Parathyroid adenoma (tissue), 2 donors: ENCODE measurements at regions not wholly inside any gene's neighbourhood (a gene's known extent, or its start where the extent isn't known, plus 50 kb on each side); places are given as distances from the start of the nearest gene placed in this dataset.
"Not testable (repeated sequence)": the region's sequence is repeated elsewhere in the genome, so short reads cannot be mapped to it uniquely, and the experiment has no call there.

Source experiments
- H2AFZ ChIP-seq: fragments of 300-600 bp; sonication (generic); one replicate; pipeline ENCODE4 v1.7.0; 2017; ENCODE audit warnings: antibody characterized with exemption, mild to moderate bottlenecking
- H3K27ac ChIP-seq: fragments of 300-600 bp; sonication (generic); one replicate; pipeline ENCODE4 v1.7.0; 2017
- H3K27me3 ChIP-seq: fragments of 300-600 bp; sonication (generic); one replicate; pipeline ENCODE4 v1.7.0; 2017; ENCODE audit warnings: low read length; ENCODE audit not compliant: control insufficient read depth, insufficient read depth
- H3K36me3 ChIP-seq: fragments of 300-600 bp; sonication (generic); one replicate; pipeline ENCODE4 v1.7.0; 2017; ENCODE audit warnings: low read length; ENCODE audit not compliant: control insufficient read depth, insufficient read depth
- H3K4me1 ChIP-seq: fragments of 300-600 bp; sonication (generic); one replicate; pipeline ENCODE4 v1.7.0; 2017; ENCODE audit warnings: control low read depth
- H3K4me2 ChIP-seq: fragments of 300-600 bp; sonication (generic); one replicate; pipeline ENCODE4 v1.7.0; 2017; ENCODE audit warnings: low read length
- H3K4me3 ChIP-seq: fragments of 300-600 bp; sonication (generic); one replicate; pipeline ENCODE4 v1.7.0; 2017; ENCODE audit warnings: low read depth, low read length
- H3K79me2 ChIP-seq: fragments of 300-600 bp; sonication (generic); one replicate; pipeline ENCODE4 v1.7.0; 2017; ENCODE audit warnings: control low read depth
- H3K9ac ChIP-seq: fragments of 300-600 bp; sonication (generic); one replicate; pipeline ENCODE4 v1.7.0; 2017; ENCODE audit warnings: mild to moderate bottlenecking
- H3K9me3 ChIP-seq: fragments of 300-600 bp; sonication (generic); one replicate; pipeline ENCODE4 v1.7.0; 2017; ENCODE audit warnings: low read length; ENCODE audit not compliant: control insufficient read depth
- TF ChIP-seq, protein P1 (sequence below): fragments of 300-600 bp; sonication (generic); IDR thresholded peaks from one replicate; pipeline ENCODE4 v1.7.0; 2017; ENCODE audit warnings: antibody characterized with exemption, mild to moderate bottlenecking
- donor health status: primary hyperparathyroidism.

- Histone ChIP-seq H3K4me2 (no peak overlapping the region), H3K4me1 (no peaks in the 10 kb centered on the region), H3K9ac (no peak overlapping the region), H2AFZ (no peak overlapping the region), H3K27me3 (no peaks in the 10 kb centered on the region), H3K9me3 (no peaks in the 10 kb centered on the region), H3K27ac (no peak overlapping the region), H3K79me2 (no peaks in the 10 kb centered on the region), H3K4me3 (no peak overlapping the region), H3K36me3 (no peaks in the 10 kb centered on the region)
- TF ChIP-seq, protein P1, sequence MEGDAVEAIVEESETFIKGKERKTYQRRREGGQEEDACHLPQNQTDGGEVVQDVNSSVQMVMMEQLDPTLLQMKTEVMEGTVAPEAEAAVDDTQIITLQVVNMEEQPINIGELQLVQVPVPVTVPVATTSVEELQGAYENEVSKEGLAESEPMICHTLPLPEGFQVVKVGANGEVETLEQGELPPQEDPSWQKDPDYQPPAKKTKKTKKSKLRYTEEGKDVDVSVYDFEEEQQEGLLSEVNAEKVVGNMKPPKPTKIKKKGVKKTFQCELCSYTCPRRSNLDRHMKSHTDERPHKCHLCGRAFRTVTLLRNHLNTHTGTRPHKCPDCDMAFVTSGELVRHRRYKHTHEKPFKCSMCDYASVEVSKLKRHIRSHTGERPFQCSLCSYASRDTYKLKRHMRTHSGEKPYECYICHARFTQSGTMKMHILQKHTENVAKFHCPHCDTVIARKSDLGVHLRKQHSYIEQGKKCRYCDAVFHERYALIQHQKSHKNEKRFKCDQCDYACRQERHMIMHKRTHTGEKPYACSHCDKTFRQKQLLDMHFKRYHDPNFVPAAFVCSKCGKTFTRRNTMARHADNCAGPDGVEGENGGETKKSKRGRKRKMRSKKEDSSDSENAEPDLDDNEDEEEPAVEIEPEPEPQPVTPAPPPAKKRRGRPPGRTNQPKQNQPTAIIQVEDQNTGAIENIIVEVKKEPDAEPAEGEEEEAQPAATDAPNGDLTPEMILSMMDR = no peak
Observed at GRCh38 chr11:23471878-23472277, 611.6 kb upstream of the CCDC179 start.

DNA sequence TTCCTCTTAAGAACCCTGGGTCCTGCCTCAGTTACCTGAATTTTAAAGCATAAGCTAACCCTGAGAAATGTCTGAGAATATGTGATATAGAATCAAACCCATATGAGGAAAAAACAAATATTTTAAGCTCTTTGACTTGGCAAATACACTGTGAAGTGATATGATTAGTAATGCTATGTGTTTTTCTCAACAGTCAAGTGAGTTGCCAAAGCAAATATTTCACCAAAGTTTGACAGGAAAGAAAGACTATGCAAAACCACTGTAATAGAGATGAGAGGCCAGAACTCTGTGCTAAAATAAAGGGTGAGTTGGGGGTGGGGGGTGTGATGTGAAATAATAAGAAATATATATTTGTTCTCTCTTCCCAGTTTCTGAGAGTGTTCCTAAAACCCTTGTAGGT, 613.5 kb upstream of the CCDC179 start:
- Histone ChIP-seq H3K27me3 (no peaks in the 10 kb centered on the region), H3K36me3 (no peaks in the 10 kb centered on the region), H3K9me3 (no peaks in the 10 kb centered on the region), H3K4me1 (no peaks in the 10 kb centered on the region), H3K4me2 (no peak overlapping the region), H3K4me3 (no peak overlapping the region), H3K9ac (no peak overlapping the region), H2AFZ (no peak overlapping the region), H3K27ac (no peak overlapping the region), H3K79me2 (no peaks in the 10 kb centered on the region)
- TF ChIP-seq, protein P1 = no peak

DNA sequence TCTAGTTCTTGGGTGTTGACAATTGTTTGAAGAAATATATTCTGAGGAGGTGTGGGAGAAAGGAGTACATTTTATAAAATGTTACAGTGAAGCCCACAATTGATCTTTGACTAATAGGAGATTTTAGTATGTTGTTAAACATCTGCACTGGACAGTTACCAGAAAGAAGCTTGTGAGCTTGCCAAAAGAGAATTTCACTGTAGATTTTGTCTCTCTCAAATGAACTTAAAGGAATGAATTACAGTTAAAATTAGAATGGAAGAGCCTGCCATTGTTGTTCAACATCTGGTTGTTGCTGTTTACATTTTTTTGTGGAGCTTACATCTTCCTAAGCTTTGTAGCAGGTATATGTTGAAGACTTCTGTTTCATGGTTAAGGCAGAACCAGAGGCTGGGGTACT, 620.5 kb upstream of the CCDC179 start:
- no peaks in the 10 kb centered on the region for H3K9me3 ChIP-seq
- TF ChIP-seq, protein P1 = no peak
- H3K4me1 ChIP-seq = no peaks in the 10 kb centered on the region
- H3K36me3 ChIP-seq = no peaks in the 10 kb centered on the region
- no peaks in the 10 kb centered on the region for H3K27me3 ChIP-seq
- H3K4me2 ChIP-seq = no peak overlapping the region
- H2AFZ ChIP-seq = no peak overlapping the region
- H3K9ac ChIP-seq = no peak overlapping the region
- H3K4me3 ChIP-seq = no peak overlapping the region
- H3K27ac ChIP-seq = no peak overlapping the region
- no peaks in the 10 kb centered on the region for H3K79me2 ChIP-seq

GRCh38 chr11:23484146-23484545, 623.9 kb upstream of the CCDC179 start:
- H3K4me3 ChIP-seq, H3K27ac ChIP-seq, H3K9me3 ChIP-seq, H3K36me3 ChIP-seq, H2AFZ ChIP-seq, H3K27me3 ChIP-seq, H3K79me2 ChIP-seq, H3K9ac ChIP-seq, H3K4me1 ChIP-seq, H3K4me2 ChIP-seq: not testable (repeated sequence)

DNA sequence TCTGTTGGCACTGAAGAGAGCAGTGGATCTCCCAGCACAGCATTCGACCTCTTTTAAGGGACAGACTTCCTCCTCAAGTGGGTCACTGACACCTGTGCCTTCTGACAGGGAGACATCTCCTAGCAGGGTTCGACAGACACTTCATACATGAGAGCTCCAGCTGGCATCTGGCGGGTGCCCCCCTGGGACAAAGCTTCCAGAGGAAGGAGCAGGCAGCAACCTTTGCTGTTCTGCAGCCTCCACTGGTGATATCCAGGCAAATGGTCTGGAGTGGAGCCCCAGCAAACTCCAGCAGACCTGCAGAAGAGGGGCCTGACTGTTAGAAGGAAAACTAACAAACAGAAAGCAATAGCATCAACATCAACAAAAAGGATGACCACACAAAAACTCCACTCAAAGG, 624.3 kb upstream of the CCDC179 start:
- not testable (repeated sequence) for H3K9ac ChIP-seq, H3K4me2 ChIP-seq, H3K4me1 ChIP-seq

DNA sequence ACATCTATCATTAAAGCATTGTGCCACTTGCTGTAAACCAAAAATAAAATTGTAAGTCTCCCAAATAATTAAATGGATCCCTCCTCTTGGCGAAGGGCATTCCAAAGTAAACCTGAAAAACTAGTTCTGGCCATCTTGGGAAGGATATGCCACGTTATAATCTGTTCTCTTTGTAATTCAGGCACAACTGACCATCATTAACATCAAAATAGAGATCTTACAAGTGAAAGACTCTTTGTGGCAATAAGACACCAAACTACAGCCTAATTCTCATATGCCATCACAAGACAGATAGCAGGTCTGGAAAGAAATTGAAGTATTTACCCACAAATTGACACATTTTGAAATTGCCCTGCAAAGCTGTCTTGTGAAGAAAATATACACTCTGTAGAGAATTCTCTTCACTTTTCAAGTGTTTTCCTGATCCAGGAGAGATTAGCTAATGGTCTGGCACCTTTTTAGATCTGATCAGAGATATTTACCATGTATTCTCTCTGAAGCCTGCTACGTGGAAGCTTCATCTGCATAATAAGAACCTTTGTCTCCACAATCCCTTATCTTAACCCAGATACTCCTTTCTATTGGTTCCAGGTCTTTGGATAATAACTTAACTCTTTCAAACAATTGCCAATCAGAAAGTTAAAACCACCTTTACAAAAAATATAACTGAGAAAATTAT, 630.4 kb upstream of the CCDC179 start:
- no peak overlapping the region for H3K4me3 ChIP-seq
- no peaks in the 10 kb centered on the region for H3K27me3 ChIP-seq
- no peak overlapping the region for H3K27ac ChIP-seq
- no peak overlapping the region for H2AFZ ChIP-seq
- H3K9ac ChIP-seq = no peak overlapping the region
- H3K9me3 ChIP-seq = no peaks in the 10 kb centered on the region
- TF ChIP-seq, protein P1 = no peak
- H3K36me3 ChIP-seq = no peaks in the 10 kb centered on the region
- H3K4me1 ChIP-seq = no peaks in the 10 kb centered on the region
- H3K4me2 ChIP-seq = no peak overlapping the region
- no peaks in the 10 kb centered on the region for H3K79me2 ChIP-seq

More for the DNA sequence above, 624.3 kb upstream of the CCDC179 start:
- H3K27me3 ChIP-seq, H3K9me3 ChIP-seq, H3K36me3 ChIP-seq, H2AFZ ChIP-seq, H3K4me3 ChIP-seq, H3K27ac ChIP-seq, H3K79me2 ChIP-seq: not testable (repeated sequence)
